Hepatocyte (in vitro differentiated cells): ENCODE measurements at regions not wholly inside any gene's neighbourhood (a gene's known extent, or its start where the extent isn't known, plus 50 kb on each side); places are given as distances from the start of the nearest gene placed in this dataset.

Source experiments
- EZH2phosphoT487 ChIP-seq: fragments of 200-600 bp; sonication (generic); IDR thresholded peaks from one replicate; pipeline ENCODE4 v1.6.1; 2018; ENCODE audit warnings: antibody characterized with exemption, mild to moderate bottlenecking, low read depth, moderate library complexity; ENCODE audit not compliant: unreplicated experiment, severe bottlenecking
- TF ChIP-seq, protein P1 (sequence below): fragments of 200-600 bp; sonication (generic); IDR thresholded peaks from 2 replicates; pipeline ENCODE4 v1.5.1; 2016; ENCODE audit warnings: antibody characterized with exemption, mild to moderate bottlenecking; ENCODE audit not compliant: poor library complexity

DNA sequence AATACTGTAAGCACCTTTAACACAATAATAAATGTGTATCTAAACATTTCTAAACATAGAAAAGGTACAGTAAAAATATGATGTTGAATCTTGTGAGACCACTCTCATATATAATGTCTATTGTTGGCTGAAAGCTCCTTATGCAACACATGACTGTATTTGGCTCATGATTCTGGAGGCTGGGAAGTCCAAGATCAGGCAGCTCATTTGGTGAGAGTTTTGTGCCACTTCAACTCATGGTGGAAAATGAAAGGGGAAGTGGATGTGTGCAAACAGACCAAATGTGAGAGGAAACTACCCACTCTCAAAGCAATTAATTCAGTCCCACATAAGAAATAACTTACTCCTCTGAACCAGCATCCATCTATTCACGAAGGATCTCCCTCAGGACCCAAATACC, 257.7 kb upstream of the OPRM1 start:
- TF ChIP-seq, protein P1, sequence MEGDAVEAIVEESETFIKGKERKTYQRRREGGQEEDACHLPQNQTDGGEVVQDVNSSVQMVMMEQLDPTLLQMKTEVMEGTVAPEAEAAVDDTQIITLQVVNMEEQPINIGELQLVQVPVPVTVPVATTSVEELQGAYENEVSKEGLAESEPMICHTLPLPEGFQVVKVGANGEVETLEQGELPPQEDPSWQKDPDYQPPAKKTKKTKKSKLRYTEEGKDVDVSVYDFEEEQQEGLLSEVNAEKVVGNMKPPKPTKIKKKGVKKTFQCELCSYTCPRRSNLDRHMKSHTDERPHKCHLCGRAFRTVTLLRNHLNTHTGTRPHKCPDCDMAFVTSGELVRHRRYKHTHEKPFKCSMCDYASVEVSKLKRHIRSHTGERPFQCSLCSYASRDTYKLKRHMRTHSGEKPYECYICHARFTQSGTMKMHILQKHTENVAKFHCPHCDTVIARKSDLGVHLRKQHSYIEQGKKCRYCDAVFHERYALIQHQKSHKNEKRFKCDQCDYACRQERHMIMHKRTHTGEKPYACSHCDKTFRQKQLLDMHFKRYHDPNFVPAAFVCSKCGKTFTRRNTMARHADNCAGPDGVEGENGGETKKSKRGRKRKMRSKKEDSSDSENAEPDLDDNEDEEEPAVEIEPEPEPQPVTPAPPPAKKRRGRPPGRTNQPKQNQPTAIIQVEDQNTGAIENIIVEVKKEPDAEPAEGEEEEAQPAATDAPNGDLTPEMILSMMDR, result no peak
- no peak for TF ChIP-seq EZH2phosphoT487
